Neuronal stem cell (in vitro differentiated cells): ENCODE measurements at regions not wholly inside any gene's neighbourhood (a gene's known extent, or its start where the extent isn't known, plus 50 kb on each side); places are given as distances from the start of the nearest gene placed in this dataset.

Experiments used
- DNase-seq: peaks from one replicate; pipeline ENCODE4 v3.0.0-alpha.2; 2013; ENCODE audit warnings: low spot score
- H2AFZ ChIP-seq: one replicate; pipeline ENCODE4 v1.6.1; 2013; ENCODE audit warnings: mild to moderate bottlenecking, low read length, inconsistent platforms
- H2AK5ac ChIP-seq: 2 replicates; pipeline ENCODE4 v1.6.1; 2013; ENCODE audit warnings: low read depth, mild to moderate bottlenecking, inconsistent platforms, low read length, moderate library complexity, mixed read lengths
- H2BK120ac ChIP-seq: 2 replicates; pipeline ENCODE4 v1.6.1; 2013; ENCODE audit warnings: low read depth, mild to moderate bottlenecking, inconsistent platforms, low read length, moderate library complexity, mixed read lengths
- H2BK12ac ChIP-seq: one replicate; pipeline ENCODE4 v1.6.1; 2013; ENCODE audit warnings: low read length, inconsistent platforms
- H2BK15ac ChIP-seq: 2 replicates; pipeline ENCODE4 v1.6.1; 2013; ENCODE audit warnings: mild to moderate bottlenecking, low read length, inconsistent platforms, mixed read lengths
- H2BK5ac ChIP-seq: one replicate; pipeline ENCODE4 v1.6.1; 2013; ENCODE audit warnings: inconsistent platforms, mild to moderate bottlenecking, low read length, moderate library complexity
- H3K14ac ChIP-seq: one replicate; pipeline ENCODE4 v1.6.1; 2013; ENCODE audit warnings: low read length, inconsistent platforms
- H3K18ac ChIP-seq: 2 replicates; pipeline ENCODE4 v1.6.1; 2013; ENCODE audit warnings: low read length, inconsistent platforms
- H3K23ac ChIP-seq: 2 replicates; pipeline ENCODE4 v1.6.1; 2013; ENCODE audit warnings: low read depth, mild to moderate bottlenecking, mixed read lengths, low read length, inconsistent platforms; ENCODE audit not compliant: poor library complexity
- H3K27ac ChIP-seq: replicated peaks from 3 replicates; pipeline ENCODE4 v1.5.1; 2013; ENCODE audit warnings: low read length, inconsistent platforms
- H3K27me3 ChIP-seq, 3 experiments: 2 replicates each; pipeline ENCODE4 v1.6.1; 2013; ENCODE audit warnings: low read length in 3 of 3, mild to moderate bottlenecking in 2 of 3, inconsistent platforms in 1 of 3, low read depth in 1 of 3, mixed read lengths in 1 of 3, moderate library complexity in 1 of 3; ENCODE audit not compliant: control insufficient read depth in 3 of 3, insufficient read depth in 3 of 3
- H3K36me3 ChIP-seq, 2 donors: replicated peaks in 1 of 2; 2 replicates each; pipeline ENCODE4 v1.6.1; 2013; ENCODE audit warnings: low read length in 2 of 2; ENCODE audit not compliant: control insufficient read depth in 2 of 2, insufficient read depth in 2 of 2
- H3K4ac ChIP-seq: 2 replicates; pipeline ENCODE4 v1.6.1; 2013; ENCODE audit warnings: inconsistent platforms, mild to moderate bottlenecking, low read length, moderate library complexity
- H3K4me1 ChIP-seq, 2 donors: 1 replicate in 1 of 2; 2 replicates in 1 of 2; pipeline ENCODE4 v1.6.1; 2013; ENCODE audit warnings: low read length in 2 of 2, low read depth in 1 of 2; ENCODE audit not compliant: control insufficient read depth in 2 of 2, insufficient read depth in 1 of 2
- H3K4me2 ChIP-seq: one replicate; pipeline ENCODE4 v1.6.1; 2013; ENCODE audit warnings: mild to moderate bottlenecking, low read length, inconsistent platforms; ENCODE audit not compliant: insufficient read depth, poor library complexity, severe bottlenecking
- H3K4me3 ChIP-seq, 2 donors: 2 replicates each; pipeline ENCODE4 v1.5.1; 2013; ENCODE audit warnings: low read length in 2 of 2, mild to moderate bottlenecking in 2 of 2, inconsistent platforms in 1 of 2, moderate library complexity in 1 of 2
- H3K79me1 ChIP-seq: one replicate; pipeline ENCODE4 v1.6.1; 2013; ENCODE audit warnings: low read depth, mild to moderate bottlenecking, inconsistent platforms, low read length, moderate library complexity
- H3K9ac ChIP-seq: one replicate; pipeline ENCODE4 v1.6.1; 2013; ENCODE audit warnings: mild to moderate bottlenecking, low read depth, low read length, inconsistent platforms; ENCODE audit not compliant: poor library complexity
- H3K9me3 ChIP-seq, 2 donors: replicated peaks in 1 of 2; 2 replicates each; pipeline versions ENCODE3 to v1.6.1; 2013; ENCODE audit warnings: low read length in 2 of 2, mild to moderate bottlenecking in 2 of 2, inconsistent platforms in 1 of 2, low read depth in 1 of 2, mixed read lengths in 1 of 2, moderate library complexity in 1 of 2; ENCODE audit not compliant: control insufficient read depth in 2 of 2, insufficient read depth in 1 of 2
- H4K8ac ChIP-seq: one replicate; pipeline ENCODE4 v1.6.1; 2013; ENCODE audit warnings: low read depth, mild to moderate bottlenecking, inconsistent platforms, low read length, moderate library complexity
- H4K91ac ChIP-seq: one replicate; pipeline ENCODE4 v1.6.1; 2013; ENCODE audit warnings: low read length, low read depth, mild to moderate bottlenecking, inconsistent platforms; ENCODE audit not compliant: poor library complexity
- WGBS, 2 donors: extraction: QIAGEN DNeasy Blood & Tissue Kit; methylation state at CpG; one replicate each; pipeline ENCODE4 v1.1.7; 2013; ENCODE audit warnings: missing lambda C conversion rate in 2 of 2, mixed read lengths in 1 of 2; ENCODE audit not compliant: insufficient read length in 2 of 2, insufficient replicate concordance in 1 of 2; ENCODE audit errors: extremely low coverage in 2 of 2; 5-methylcytosine and 5-hydroxymethylcytosine counted together

- Histone ChIP-seq H2BK15ac (no peak overlapping the region), H2BK120ac (no peak overlapping the region), H3K4ac (no peak overlapping the region), H3K18ac (no peak overlapping the region), H3K14ac (no peak overlapping the region), H4K91ac (no peak overlapping the region), H4K8ac (no peak overlapping the region), H2BK12ac (no peak overlapping the region), H2BK5ac (no peak overlapping the region), H3K27me3 (no peaks in the 10 kb centered on the region), H3K9me3 (no peaks in the 10 kb centered on the region), H3K79me1 (no peaks in the 10 kb centered on the region), H3K23ac (no peak overlapping the region), H2AK5ac (no peak overlapping the region), H3K9ac (no peak overlapping the region), H3K4me3 (no peak overlapping the region), H3K27ac (no peak overlapping the region), H3K4me2 (no peak overlapping the region), H3K36me3 (no peaks in the 10 kb centered on the region), H2AFZ (no peak overlapping the region), H3K4me1 (no peaks in the 10 kb centered on the region)
- WGBS, 2 donors = no CpG with 5 or more reads among the region's 4 CpGs
- no peak for DNase-seq
Measured at GRCh38 chr14:71237556-71237955, 330.3 kb downstream of the PCNX1 start.

DNA sequence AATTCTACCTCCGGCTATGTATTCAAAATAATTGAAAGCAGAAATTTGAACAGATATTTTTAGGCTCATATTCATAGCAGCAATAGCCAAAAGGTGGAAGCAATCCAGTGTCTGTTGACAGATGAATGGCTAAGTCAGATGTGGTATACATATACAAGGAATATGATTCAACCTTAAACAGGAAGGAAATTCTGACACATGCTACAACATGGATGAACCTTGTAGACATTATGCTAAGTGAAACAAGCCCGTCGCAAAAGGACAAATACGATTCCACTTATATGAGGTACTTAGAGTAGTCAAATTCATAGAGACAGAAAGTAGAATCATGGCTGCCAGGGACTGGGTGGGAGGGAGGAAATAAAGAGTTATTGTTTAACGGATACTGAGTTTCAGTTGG, 331.6 kb downstream of the PCNX1 start:
- no peak overlapping the region for H3K23ac ChIP-seq
- no CpG with 5 or more reads among the region's 5 CpGs for WGBS, 2 donors
- H2BK12ac ChIP-seq = no peak overlapping the region
- H4K91ac ChIP-seq = no peak overlapping the region
- no peak overlapping the region for H3K18ac ChIP-seq
- no peak overlapping the region for H2BK5ac ChIP-seq
- H3K36me3 ChIP-seq = no peaks in the 10 kb centered on the region
- H3K4me3 ChIP-seq = no peak overlapping the region
- no peaks in the 10 kb centered on the region for H3K27me3 ChIP-seq
- H3K14ac ChIP-seq = no peak overlapping the region
- no peak overlapping the region for H2BK120ac ChIP-seq
- no peaks in the 10 kb centered on the region for H3K4me1 ChIP-seq
- no peak overlapping the region for H2AFZ ChIP-seq
- no peak overlapping the region for H3K9ac ChIP-seq
- no peaks in the 10 kb centered on the region for H3K79me1 ChIP-seq
- no peak overlapping the region for H2BK15ac ChIP-seq
- no peaks in the 10 kb centered on the region for H3K9me3 ChIP-seq
- no peak for DNase-seq
- no peak overlapping the region for H3K27ac ChIP-seq
- H2AK5ac ChIP-seq = no peak overlapping the region
- H3K4ac ChIP-seq = no peak overlapping the region
- no peak overlapping the region for H3K4me2 ChIP-seq
- H4K8ac ChIP-seq = no peak overlapping the region

- Histone ChIP-seq H3K9me3 (no peaks in the 10 kb centered on the region), H3K27ac (no peak overlapping the region), H3K14ac (peak overlapping the region; percentile 48), H3K36me3 (no peaks in the 10 kb centered on the region), H4K91ac (no peak overlapping the region), H2AK5ac (no peak overlapping the region), H3K18ac (no peak overlapping the region), H4K8ac (no peak overlapping the region), H3K4ac (no peak overlapping the region), H3K79me1 (no peaks in the 10 kb centered on the region), H3K4me2 (no peak overlapping the region), H3K27me3 (no peaks in the 10 kb centered on the region), H3K9ac (no peak overlapping the region), H3K4me1 (no peaks in the 10 kb centered on the region), H2BK5ac (no peak overlapping the region), H2BK120ac (no peak overlapping the region), H3K23ac (no peak overlapping the region), H3K4me3 (no peak overlapping the region), H2BK12ac (no peak overlapping the region), H2AFZ (no peak overlapping the region), H2BK15ac (no peak overlapping the region)
- DNase-seq = no peak
- no CpG with 5 or more reads among the region's 6 CpGs for WGBS, 2 donors
Measured at GRCh38 chr14:71240171-71240570, 332.9 kb downstream of the PCNX1 start.

DNA sequence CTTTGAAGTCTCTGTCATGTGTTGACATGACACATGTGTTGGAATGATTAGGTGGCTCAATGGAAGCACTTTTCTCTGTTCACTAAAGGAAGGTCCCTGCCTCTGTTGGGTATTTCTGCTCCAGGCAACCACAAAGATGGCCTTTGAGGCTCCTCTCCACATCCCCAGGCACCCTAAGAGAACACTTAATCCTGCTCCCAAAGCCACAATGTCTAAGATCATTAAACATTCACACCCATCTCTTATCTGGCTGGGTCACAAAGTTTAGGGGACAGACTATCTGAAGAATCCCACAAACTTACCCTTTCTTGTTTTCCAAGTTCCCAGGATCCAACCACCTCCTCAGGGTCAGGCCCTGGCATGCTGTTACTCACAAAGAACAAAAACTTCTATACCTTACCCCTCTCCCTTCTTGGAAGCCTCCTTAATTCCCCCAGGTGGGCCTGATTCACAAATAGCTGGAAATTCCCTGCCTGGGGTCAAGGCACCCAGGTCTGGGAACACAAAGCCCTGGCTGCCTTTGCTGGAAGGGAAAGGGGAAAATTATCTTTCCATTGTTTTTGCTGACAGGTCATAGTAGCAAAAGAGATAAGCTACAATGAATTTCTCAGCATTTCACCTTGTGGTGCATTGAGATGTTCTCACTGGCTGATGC, 333.7 kb downstream of the PCNX1 start:
- no peak overlapping the region for H3K27ac ChIP-seq

More for the DNA sequence above, 333.7 kb downstream of the PCNX1 start:
- DNase-seq = no peak
- Histone ChIP-seq H2AK5ac (no peak overlapping the region), H3K18ac (no peak overlapping the region), H3K4ac (no peak overlapping the region), H3K23ac (no peak overlapping the region), H3K4me2 (no peak overlapping the region), H2BK120ac (no peak overlapping the region), H3K36me3 (no peaks in the 10 kb centered on the region), H3K79me1 (no peaks in the 10 kb centered on the region), H3K4me3 (no peak overlapping the region), H4K8ac (no peak overlapping the region), H3K4me1 (no peaks in the 10 kb centered on the region), H2BK12ac (no peak overlapping the region), H4K91ac (no peak overlapping the region), H3K9ac (no peak overlapping the region), H3K14ac (no peak overlapping the region), H3K9me3 (no peaks in the 10 kb centered on the region), H2BK15ac (no peak overlapping the region), H3K27me3 (no peaks in the 10 kb centered on the region), H2BK5ac (no peak overlapping the region), H2AFZ (no peak overlapping the region)
